HEK293 (cell line): ENCODE measurements at regions not wholly inside any gene's neighbourhood (a gene's known extent, or its start where the extent isn't known, plus 50 kb on each side); places are given as distances from the start of the nearest gene placed in this dataset.

Experiments
- CTCF ChIA-PET: fragments of 350-600 bp; formaldehyde crosslinking; extraction: SDS; loops from one replicate; lab custom pipeline; 2021; ENCODE audit warnings: antibody characterized with exemption; lab: Yijun Ruan, JAX
- POLR2A ChIA-PET: fragments of 300-600 bp; formaldehyde crosslinking; extraction: SDS; loops from one replicate; lab custom pipeline; 2020; ENCODE audit warnings: antibody characterized with exemption, inconsistent platforms; lab: Yijun Ruan, JAX
- H3K27ac ChIP-seq: fragments of 200-500 bp; sonication (Bioruptor generic); 2 replicates; pipeline ENCODE4 v1.5.1; 2014; ENCODE audit warnings: low read depth, low read length, control low read depth, inconsistent platforms; ENCODE audit errors: extremely low read depth
- H3K36me3 ChIP-seq, 2 experiments: fragments of 200-500 bp in 1 of 2; sonication (Bioruptor generic) in 1 of 2; 1 replicate in 1 of 2; 2 replicates in 1 of 2; pipeline ENCODE4 v1.5.1; 2014 to 2017; ENCODE audit warnings: inconsistent platforms in 2 of 2, low read length in 2 of 2; ENCODE audit not compliant: control insufficient read depth in 2 of 2, insufficient read depth in 1 of 2
- H3K4me1 ChIP-seq: fragments of 200-500 bp; sonication (Bioruptor generic); 2 replicates; pipeline ENCODE4 v1.5.1; 2014; ENCODE audit warnings: mild to moderate bottlenecking, low read length, inconsistent platforms; ENCODE audit not compliant: control insufficient read depth, insufficient read depth
- H3K4me3 ChIP-seq: 2 replicates; pipeline ENCODE4 v1.5.1; 2011; ENCODE audit warnings: low read depth, mild to moderate bottlenecking, control low read depth, low read length, moderate library complexity
- H3K9me3 ChIP-seq: fragments of 200-500 bp; sonication (Bioruptor generic); 2 replicates; pipeline ENCODE4 v1.5.1; 2014; ENCODE audit warnings: low read depth, low read length, inconsistent platforms; ENCODE audit not compliant: control insufficient read depth, insufficient read depth
- AEBP2 ChIP-seq: fragments of 450-650 bp; formaldehyde crosslinking; IDR thresholded peaks from 2 replicates; pipeline ENCODE4 v1.5.1; 2016; ENCODE audit warnings: missing biosample characterization, missing genetic modification characterization, borderline replicate concordance
- INSM2 ChIP-seq: fragments of 450-650 bp; formaldehyde crosslinking; IDR thresholded peaks from 2 replicates; pipeline ENCODE4 v1.5.1; 2016; ENCODE audit warnings: missing biosample characterization, missing genetic modification characterization
- KLF8 ChIP-seq: fragments of 450-650 bp; formaldehyde crosslinking; IDR thresholded peaks from 2 replicates; pipeline ENCODE4 v1.5.1; 2016; ENCODE audit warnings: missing biosample characterization, missing genetic modification characterization
- KLF9 ChIP-seq: fragments of 450-650 bp; formaldehyde crosslinking; IDR thresholded peaks from 2 replicates; pipeline ENCODE4 v1.5.1; 2016; ENCODE audit warnings: missing biosample characterization, missing genetic modification characterization, low read depth
- MYNN ChIP-seq: fragments of 450-650 bp; formaldehyde crosslinking; IDR thresholded peaks from 2 replicates; pipeline ENCODE4 v1.5.1; 2016; ENCODE audit warnings: missing biosample characterization, missing genetic modification characterization, borderline replicate concordance
- PRDM1 ChIP-seq: fragments of 450-650 bp; formaldehyde crosslinking; IDR thresholded peaks from 2 replicates; pipeline ENCODE4; 2016; ENCODE audit warnings: missing biosample characterization, missing genetic modification characterization
- ZBTB17 ChIP-seq: fragments of 450-650 bp; formaldehyde crosslinking; IDR thresholded peaks from 2 replicates; pipeline ENCODE4 v1.5.1; 2016; ENCODE audit warnings: missing biosample characterization, missing genetic modification characterization
- ZFHX2 ChIP-seq: fragments of 450-650 bp; formaldehyde crosslinking; conservative IDR thresholded peaks from 2 replicates; pipeline ENCODE4 v1.5.1; 2016; ENCODE audit warnings: missing biosample characterization, missing genetic modification characterization
- ZNF10 ChIP-seq: fragments of 450-650 bp; formaldehyde crosslinking; IDR thresholded peaks from 2 replicates; pipeline ENCODE4 v1.5.1; 2017; ENCODE audit warnings: missing biosample characterization, missing genetic modification characterization
- ZNF121 ChIP-seq: fragments of 450-650 bp; formaldehyde crosslinking; IDR thresholded peaks from 2 replicates; pipeline ENCODE4 v1.5.1; 2016; ENCODE audit warnings: missing biosample characterization, missing genetic modification characterization
- ZNF157 ChIP-seq: fragments of 450-650 bp; formaldehyde crosslinking; IDR thresholded peaks from 2 replicates; pipeline ENCODE4 v1.5.1; 2016; ENCODE audit warnings: missing biosample characterization, missing genetic modification characterization
- ZNF175 ChIP-seq: fragments of 450-650 bp; formaldehyde crosslinking; IDR thresholded peaks from 2 replicates; pipeline ENCODE4 v1.5.1; 2016; ENCODE audit warnings: missing biosample characterization, missing genetic modification characterization
- ZNF2 ChIP-seq: fragments of 450-650 bp; formaldehyde crosslinking; IDR thresholded peaks from 2 replicates; pipeline ENCODE4 v1.5.1; 2016; ENCODE audit warnings: missing biosample characterization, missing genetic modification characterization
- ZNF211 ChIP-seq: fragments of 450-650 bp; formaldehyde crosslinking; IDR thresholded peaks from 2 replicates; pipeline ENCODE4 v1.5.1; 2016; ENCODE audit warnings: low read depth, missing biosample characterization, missing genetic modification characterization
- ZNF23 ChIP-seq: fragments of 450-650 bp; formaldehyde crosslinking; IDR thresholded peaks from 2 replicates; pipeline ENCODE4 v1.5.1; 2016; ENCODE audit warnings: missing biosample characterization, missing genetic modification characterization, borderline replicate concordance
- ZNF239 ChIP-seq: fragments of 450-650 bp; formaldehyde crosslinking; IDR thresholded peaks from 2 replicates; pipeline ENCODE4 v1.5.1; 2016; ENCODE audit warnings: missing biosample characterization, missing genetic modification characterization
- ZNF24 ChIP-seq: fragments of 450-650 bp; formaldehyde crosslinking; IDR thresholded peaks from 2 replicates; pipeline ENCODE4 v1.5.1; 2016; ENCODE audit warnings: missing biosample characterization, missing genetic modification characterization
- ZNF280D ChIP-seq: fragments of 450-650 bp; formaldehyde crosslinking; IDR thresholded peaks from 2 replicates; pipeline ENCODE4 v1.5.1; 2016; ENCODE audit warnings: missing biosample characterization, missing genetic modification characterization
- ZNF311 ChIP-seq: fragments of 450-650 bp; formaldehyde crosslinking; IDR thresholded peaks from 2 replicates; pipeline ENCODE4 v1.5.1; 2017; ENCODE audit warnings: missing biosample characterization, missing genetic modification characterization, borderline replicate concordance
- ZNF391 ChIP-seq: fragments of 450-650 bp; formaldehyde crosslinking; IDR thresholded peaks from 2 replicates; pipeline ENCODE4 v1.5.1; 2016; ENCODE audit warnings: low read depth, missing biosample characterization, missing genetic modification characterization, borderline replicate concordance
- ZNF558 ChIP-seq: fragments of 450-650 bp; formaldehyde crosslinking; IDR thresholded peaks from 2 replicates; pipeline ENCODE4 v1.5.1; 2016; ENCODE audit warnings: missing biosample characterization, missing genetic modification characterization
- ZNF707 ChIP-seq: fragments of 450-650 bp; formaldehyde crosslinking; IDR thresholded peaks from 2 replicates; pipeline ENCODE4 v1.5.1; 2016; ENCODE audit warnings: missing biosample characterization, missing genetic modification characterization
- ZNF747 ChIP-seq: fragments of 450-650 bp; formaldehyde crosslinking; IDR thresholded peaks from 2 replicates; pipeline ENCODE4 v1.5.1; 2016; ENCODE audit warnings: missing biosample characterization, missing genetic modification characterization
- ZNF792 ChIP-seq: fragments of 450-650 bp; formaldehyde crosslinking; IDR thresholded peaks from 2 replicates; pipeline ENCODE4 v1.5.1; 2016; ENCODE audit warnings: missing biosample characterization, missing genetic modification characterization

GRCh38 chr11:38503876-38504275, 1905.8 kb upstream of the RAG2 start:
- TF ChIP-seq ZNF121 (tag by site-specific recombination) (no peak), MYNN (no peak), ZNF280D (no peak), PRDM1 (tag by site-specific recombination) (no peak), ZNF792 (tag by site-specific recombination) (no peak), ZNF558 (tag by site-specific recombination) (no peak)
- ChIA-PET POLR2A (no interaction called here), CTCF (no interaction called here)
- Histone ChIP-seq H3K9me3 (no peaks in the 10 kb centered on the region), H3K4me3 (no peak overlapping the region), H3K4me1 (no peaks in the 10 kb centered on the region), H3K27ac (no peak overlapping the region), H3K36me3 (no peaks in the 10 kb centered on the region)

GRCh38 chr11:38498721-38499120, 1900.7 kb upstream of the RAG2 start:
- no peak overlapping the region for H3K27ac ChIP-seq
- ChIA-PET POLR2A (no interaction called here), CTCF (no interaction called here)
- H3K4me3 ChIP-seq: no peak overlapping the region
- H3K9me3 ChIP-seq: no peaks in the 10 kb centered on the region
- no peaks in the 10 kb centered on the region for H3K4me1 ChIP-seq
- no peak for TF ChIP-seq ZNF175 (tag by site-specific recombination)
- H3K36me3 ChIP-seq: no peaks in the 10 kb centered on the region

- TF ChIP-seq INSM2 (no peak), ZNF2 (no peak), ZNF23 (tag by site-specific recombination) (no peak), ZNF707 (tag by site-specific recombination) (no peak), ZNF747 (no peak), AEBP2 (tag by site-specific recombination) (no peak), ZNF10 (tag by site-specific recombination) (no peak), ZNF211 (tag by site-specific recombination) (no peak), ZNF24 (tag by site-specific recombination) (no peak), ZNF239 (tag by site-specific recombination) (no peak), ZFHX2 (tag by site-specific recombination) (no peak), KLF9 (no peak), ZNF157 (tag by site-specific recombination) (no peak), ZNF391 (tag by site-specific recombination) (no peak), ZNF311 (no peak), KLF8 (tag by site-specific recombination) (no peak), ZBTB17 (tag by site-specific recombination) (no peak)
- TF ChIP-seq, all 188 proteins: peak for 0
- Histone ChIP-seq H3K4me3 (no peak overlapping the region), H3K4me1 (no peaks in the 10 kb centered on the region), H3K27ac (no peak overlapping the region), H3K9me3 (no peaks in the 10 kb centered on the region), H3K36me3 (no peaks in the 10 kb centered on the region)
- CTCF ChIA-PET: no interaction called here
- POLR2A ChIA-PET: no interaction called here
Observed at GRCh38 chr11:38491986-38492385, 1894.0 kb upstream of the RAG2 start.
